NCI-H1694 (cell line): ENCODE measurements at regions not wholly inside any gene's neighbourhood (a gene's known extent, or its start where the extent isn't known, plus 50 kb on each side); places are given as distances from the start of the nearest gene placed in this dataset.

Experiments used
- DNase-seq: peaks from one replicate; lab custom pipeline; 2025; lab: John Stamatoyannopoulos, UW

DNA sequence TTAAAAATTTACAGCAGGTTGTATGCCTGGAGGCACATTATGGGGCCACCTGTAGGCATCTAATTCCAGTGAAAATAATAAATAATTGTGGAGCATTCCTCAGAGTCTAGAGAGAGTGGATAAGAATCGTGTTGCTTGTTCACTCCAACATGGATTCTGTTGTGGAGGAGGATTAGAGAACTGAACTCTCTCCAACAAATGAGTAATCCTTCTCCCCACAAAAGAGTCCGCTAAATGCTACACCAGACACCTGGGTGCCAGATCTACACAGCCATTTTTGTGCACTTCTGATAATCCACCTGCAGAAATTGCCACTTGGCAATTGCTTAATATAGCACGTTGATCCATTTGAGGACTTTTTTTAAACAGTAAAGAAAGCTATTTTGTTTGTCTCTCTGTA, 113.7 kb upstream of the DPYD start:
- DNase-seq = peak; percentile 28

DNA sequence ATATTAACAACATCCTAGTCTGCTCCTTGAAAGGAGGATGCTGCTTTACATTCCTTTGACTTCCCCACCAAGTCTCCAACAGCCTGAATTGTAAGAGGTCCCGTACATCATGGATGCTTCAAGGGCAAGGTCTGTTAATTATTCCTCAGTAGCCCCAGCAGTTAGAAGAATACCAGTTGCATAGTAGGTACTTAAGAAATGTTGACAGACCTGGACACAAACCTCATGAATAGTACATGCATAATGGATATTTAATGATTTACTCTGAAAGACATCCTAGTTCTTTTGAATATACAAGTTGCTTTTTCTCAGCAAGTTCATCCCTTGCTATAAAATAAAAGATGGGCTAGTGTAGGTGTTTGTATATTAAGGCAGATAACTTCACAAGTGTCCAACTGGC, 112.1 kb upstream of the DPYD start:
- DNase-seq = no peak

DNA sequence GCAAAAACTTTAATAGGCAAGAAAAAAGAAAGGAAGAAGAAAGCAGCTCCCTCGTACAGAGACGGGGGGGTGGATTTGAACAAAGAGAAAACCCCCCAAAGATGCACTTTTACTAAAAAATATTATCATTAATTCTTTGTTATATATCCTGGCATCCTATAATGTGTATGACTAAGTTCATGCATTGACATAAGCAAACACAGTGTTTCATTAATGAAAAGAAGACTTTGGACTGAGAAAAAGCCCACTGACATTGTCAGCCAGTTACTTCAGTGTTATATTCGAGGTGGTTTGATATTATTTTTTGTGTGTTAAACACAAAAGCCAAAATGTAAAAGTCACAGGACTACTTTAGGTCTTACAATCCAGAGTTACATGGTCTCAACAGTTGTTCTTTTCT, 110.1 kb upstream of the DPYD start:
- no peak for DNase-seq

DNA sequence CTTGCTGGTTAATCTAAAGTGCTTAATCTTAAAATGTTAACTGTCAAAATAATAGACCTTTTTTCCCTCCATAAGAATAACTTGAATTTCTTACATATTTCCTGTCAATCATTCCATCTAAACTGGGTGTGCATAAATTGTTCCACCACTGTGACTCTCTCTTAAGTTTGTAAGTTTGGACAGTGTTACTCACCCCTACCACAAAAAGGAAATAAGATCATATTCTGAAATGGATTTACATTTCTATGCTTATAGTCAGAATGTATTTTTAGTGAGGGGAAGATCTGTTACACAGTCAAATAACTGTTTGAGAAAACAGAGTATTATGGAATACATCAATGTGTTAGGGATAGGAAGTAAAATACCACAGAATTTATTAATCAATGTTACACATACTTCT, 109.6 kb upstream of the DPYD start:
- DNase-seq = no peak

DNA sequence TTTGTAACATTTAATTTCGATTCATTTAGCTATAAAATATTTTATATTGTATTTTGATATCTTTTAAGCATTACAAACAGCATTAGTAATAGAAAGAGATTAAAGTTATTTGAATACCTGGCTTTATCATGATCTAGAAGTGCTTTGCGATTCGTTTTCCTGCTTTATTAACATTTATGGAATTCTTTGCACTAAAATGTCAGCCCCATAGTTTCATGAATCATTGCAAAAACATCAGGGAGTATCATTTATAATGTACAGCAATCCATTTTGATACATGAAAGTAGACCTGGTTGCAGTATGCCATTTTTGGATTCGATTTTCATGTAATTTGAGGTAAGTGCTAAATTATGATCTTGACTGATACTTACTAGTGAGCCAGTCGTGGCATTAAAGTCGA, 108.0 kb upstream of the DPYD start:
- DNase-seq = no peak

DNA sequence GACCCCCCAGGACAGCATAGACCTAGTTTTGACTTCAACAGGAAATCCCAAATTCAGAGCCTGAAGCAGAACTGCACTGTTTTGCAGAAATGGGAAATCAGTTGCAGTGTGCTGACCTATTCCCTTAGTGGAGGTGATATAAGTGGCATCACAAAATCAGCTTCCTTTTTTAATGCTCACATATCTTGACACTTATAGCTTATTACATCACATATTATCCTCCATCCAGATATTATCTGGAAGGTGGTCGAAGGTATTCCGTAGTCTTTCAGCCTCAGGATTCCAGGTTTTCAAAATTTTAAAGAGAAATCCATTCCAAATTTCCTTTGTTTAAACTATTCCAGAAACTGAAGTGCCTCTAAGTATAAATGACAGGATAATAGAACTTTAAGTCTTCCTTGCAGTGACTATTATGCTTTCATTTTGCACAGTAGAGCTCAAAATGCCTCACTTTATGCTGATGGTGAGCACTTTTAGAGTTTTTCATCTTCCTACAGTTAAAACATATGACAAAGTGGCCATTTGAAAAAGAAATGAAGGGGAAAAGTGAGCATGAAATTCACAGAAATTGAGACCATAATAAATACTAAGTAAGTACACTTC, 106.4 kb upstream of the DPYD start:
- DNase-seq = no peak

DNA sequence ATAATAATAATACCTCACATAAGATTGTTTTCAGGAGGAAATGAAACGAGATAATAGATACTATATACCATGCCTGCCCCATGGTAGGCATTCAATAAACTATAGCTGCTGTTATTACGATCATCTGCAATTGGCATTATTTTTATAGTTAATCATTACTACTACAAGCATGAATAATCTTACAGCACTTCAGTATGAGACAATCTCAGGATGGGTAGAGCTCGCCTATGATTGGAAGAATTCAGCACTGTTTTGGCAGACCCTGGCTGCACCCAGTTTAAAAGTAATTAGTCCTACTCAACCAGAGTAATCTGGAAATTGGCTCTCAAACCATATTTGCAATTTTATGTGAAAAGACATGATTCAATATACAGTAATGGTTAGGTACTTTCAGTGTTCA, 105.0 kb upstream of the DPYD start:
- DNase-seq = no peak

DNA sequence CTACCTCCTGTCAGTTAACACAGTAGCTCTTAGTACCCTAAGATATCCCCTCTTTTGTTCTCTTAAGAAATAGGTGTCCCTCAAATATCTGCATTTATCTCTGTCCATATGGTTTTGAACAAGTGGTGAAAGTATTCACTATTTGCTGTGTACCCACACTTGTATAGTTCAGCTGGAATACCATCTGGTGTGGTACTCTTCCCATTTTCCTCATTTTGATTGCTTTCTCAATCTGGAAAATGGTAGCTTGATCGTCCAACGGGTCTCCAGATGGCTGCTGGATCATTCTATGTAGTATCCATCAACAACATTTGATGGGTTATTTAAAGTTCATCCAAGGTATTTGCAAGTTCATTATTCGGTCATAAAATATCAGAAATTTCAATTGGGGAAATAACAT, 100.3 kb upstream of the DPYD start:
- DNase-seq = peak; percentile 76

DNA sequence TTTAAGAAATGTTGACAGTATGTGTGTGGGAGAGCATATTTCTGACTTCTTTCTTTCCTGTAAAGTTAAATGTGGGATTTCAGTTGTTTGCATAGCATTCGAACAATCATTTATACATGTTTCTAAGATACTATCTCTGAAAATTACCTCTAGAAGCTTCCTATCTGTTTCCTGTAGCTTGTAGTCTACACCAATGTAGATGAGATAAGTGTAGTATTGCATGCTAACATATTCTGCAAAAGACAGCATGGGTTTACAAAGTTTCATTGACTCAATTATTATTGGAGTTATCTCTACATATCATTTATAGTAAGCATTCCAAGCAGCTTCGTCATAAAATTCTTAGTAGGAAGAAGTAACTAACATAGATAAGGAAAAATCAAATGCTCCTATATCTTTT, 98.9 kb upstream of the DPYD start:
- no peak for DNase-seq

DNA sequence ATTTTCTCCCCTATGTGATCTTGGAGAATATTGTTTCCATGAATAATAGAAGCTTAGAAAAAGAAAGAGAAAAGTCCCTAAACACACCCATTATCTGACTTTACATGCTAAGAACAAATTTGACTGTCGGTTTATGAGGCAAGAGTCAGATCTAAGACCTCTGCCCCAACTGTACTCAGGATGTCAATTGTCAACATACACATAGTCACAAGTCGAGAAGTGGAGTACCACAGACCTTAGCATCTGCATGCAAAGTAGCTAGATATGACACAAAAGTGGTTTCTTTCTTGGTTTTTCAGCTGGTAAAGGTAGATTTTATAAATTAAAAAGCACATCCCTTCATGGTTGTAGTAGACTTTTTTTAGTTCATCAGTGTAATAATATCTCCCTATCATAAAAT, 97.2 kb upstream of the DPYD start:
- DNase-seq = no peak

DNA sequence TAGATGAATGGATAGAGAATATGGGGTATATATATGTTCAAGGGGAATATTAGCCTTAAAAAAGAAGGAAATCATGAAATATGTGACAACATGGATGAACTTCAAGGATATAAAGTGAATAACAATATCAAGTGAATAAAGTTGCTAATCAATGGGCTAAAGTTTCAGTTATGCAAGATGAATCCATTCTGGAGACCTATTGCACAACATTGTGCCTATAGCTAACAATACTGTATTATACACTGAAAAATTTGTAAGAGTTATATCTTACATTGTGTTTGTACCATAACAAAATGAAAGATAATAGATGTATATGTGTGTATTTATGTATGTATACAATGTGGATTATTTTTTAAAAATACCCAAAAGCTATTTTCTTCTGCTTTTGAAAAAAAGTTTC, 96.3 kb upstream of the DPYD start:
- no peak for DNase-seq

DNA sequence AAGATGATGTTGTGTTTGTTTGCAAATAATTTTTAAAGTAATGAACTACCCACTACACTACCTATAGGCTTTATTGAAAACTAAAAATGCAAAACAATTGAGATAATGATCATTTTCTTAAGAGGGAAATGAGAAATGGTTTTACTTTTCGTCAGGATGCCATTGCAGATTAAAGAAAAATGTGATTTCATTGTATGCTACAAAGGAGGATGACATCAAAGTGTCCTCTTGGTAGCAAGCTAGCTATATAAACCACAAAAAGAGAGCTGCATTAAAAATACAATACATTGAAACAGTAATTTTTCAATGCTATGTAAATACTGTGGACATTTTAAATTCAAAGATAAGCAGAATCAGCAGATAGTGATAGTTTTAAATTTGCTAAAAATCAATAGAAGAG, 87.5 kb upstream of the DPYD start:
- no peak for DNase-seq

DNA sequence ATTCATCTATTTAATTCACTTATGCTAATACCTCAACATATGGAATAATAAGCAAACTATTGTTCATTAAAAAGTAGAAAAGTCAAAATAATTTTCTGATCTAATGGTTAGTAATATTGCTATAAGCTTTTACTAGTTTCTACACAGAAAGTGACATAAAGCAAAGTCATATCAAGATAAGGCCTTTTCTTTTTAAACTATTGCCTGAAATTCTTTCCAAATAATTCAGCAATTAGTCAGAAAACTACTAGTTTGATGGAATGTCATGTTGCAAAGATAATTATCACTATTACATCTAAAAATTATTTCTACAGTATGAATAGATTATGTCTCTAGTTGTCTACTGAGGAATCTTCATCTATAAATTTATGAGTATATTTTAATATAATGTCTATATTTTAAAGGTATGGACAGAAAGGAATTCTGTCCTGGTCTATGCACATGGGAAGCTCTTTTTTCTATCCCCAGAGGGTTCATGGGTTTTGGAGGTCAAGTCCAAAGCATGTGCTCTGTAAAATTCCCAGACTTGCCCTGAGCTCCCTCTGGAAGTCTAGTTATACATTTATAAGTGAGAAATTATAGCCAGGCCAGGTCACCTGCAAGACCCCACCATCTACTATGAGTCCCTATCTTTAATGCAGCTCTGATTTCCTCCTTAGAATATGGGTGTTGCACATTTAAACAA, 84.6 kb upstream of the DPYD start:
- no peak for DNase-seq

DNA sequence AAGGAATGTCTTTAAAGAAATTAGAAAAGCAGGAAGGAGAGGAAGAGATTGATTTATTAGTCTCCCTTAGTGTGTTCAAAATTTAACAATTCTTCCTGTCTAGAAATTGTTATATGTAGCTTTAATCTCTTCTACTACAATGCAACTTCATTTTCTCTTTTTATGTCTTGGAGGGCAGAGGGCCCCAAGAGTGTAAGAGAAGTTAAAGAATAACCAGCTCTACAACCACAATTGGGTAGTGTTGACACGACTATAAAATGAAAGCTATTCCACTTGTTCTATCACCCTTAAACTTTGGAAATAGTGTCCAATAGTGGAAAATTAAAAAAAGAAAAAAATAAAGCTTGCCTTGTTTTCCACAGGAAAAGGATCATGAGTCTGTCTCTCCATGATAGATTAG, 82.6 kb upstream of the DPYD start:
- no peak for DNase-seq

DNA sequence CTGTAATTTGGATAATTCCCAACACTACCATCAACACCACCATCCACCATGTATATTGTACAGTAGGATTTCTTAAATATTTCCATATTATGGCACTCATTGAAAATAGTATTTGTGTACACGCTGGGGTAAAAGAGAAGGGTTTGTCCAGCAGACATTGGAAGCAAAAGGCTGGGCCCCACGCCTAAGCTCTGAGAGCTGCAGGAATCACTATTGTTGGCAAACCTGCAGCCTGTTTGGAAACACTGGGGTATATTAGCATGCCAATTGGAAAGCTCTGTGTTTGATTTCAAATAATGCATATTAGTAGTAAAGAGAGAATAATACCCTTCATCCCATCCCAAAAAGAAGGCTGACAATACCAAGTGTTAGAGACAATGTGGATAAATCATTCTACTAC, 81.5 kb upstream of the DPYD start:
- DNase-seq = no peak

DNA sequence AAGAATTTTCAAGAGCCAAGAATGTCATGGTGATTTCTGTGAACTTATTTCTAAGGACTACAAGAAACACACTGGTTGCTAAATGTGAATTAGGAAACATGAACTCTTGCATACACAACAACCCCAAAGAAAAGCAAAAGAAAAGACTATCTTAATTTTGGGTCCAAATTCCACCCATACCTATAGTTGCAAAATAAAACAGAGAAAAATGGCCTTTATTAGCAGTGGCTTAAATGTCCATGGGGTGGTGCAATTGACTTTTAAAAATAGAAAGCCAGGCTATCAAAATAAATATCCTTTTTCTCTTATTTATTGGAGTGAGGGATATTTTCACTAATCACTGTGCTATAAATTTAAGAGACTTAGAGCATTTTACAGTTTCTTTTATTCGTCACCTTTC, 80.9 kb upstream of the DPYD start:
- DNase-seq = no peak

DNA sequence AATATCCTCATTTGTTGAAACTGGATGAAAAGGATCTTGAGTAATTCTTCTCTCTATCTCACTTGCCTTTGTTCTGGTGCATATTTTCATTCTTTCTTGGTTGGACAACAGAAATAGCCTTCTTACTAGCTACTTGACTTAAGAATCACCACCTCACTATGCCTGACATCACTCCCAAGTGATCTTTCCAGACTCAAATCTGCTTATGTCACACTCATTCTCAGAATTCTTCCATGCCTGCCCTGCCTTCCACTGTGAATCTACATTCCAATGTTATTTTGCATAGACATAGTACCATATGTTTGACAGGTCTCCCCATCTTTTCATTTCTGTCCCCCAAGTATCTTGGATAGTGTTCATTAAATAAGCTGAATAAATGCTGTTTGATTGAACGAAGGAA, 78.5 kb upstream of the DPYD start:
- no peak for DNase-seq

DNA sequence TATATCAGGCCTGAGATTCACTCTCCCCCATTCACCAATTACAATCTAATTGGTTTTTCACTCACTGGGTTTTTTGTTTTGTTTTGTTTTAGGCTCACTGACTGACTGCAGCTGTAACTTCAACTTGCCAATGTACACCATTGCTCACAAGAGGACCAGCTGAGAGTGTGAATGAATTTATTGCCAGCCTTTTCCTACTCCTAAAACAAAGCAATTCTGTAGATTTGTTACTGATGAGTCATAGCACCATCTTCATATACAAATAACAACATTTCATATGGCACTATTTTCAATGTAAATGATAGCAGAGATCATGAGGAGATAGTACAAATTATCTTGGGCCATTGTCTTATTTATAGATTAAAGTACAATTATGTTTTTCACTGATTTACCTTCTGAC, 76.0 kb upstream of the DPYD start:
- no peak for DNase-seq

DNA sequence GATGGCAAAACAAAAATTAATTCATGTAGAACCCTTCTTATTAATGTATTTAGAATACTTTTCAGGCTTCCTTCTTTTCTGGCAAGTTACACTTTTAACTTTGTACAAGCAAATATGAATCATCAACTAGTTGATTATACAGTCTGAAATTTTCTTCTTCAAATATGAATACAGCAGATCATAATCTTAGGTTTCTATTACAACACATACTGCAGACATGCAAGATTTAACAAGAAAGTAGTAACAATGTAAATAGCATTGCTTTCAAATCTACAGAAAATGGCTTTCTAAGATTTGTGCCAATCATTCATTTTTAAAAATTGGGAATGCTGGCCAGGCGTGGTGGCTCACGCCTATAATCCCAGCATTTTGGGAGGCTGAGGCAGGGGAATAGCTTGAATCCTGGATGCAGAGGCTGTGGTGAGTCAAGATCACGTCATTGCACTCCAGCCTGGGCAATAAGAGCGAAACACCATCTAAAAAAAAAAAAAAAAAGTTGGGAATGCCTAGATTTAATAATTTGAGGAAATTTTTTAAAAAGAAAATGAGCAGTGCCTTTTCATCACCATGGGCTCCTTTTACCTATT, 68.4 kb upstream of the DPYD start:
- no peak for DNase-seq

DNA sequence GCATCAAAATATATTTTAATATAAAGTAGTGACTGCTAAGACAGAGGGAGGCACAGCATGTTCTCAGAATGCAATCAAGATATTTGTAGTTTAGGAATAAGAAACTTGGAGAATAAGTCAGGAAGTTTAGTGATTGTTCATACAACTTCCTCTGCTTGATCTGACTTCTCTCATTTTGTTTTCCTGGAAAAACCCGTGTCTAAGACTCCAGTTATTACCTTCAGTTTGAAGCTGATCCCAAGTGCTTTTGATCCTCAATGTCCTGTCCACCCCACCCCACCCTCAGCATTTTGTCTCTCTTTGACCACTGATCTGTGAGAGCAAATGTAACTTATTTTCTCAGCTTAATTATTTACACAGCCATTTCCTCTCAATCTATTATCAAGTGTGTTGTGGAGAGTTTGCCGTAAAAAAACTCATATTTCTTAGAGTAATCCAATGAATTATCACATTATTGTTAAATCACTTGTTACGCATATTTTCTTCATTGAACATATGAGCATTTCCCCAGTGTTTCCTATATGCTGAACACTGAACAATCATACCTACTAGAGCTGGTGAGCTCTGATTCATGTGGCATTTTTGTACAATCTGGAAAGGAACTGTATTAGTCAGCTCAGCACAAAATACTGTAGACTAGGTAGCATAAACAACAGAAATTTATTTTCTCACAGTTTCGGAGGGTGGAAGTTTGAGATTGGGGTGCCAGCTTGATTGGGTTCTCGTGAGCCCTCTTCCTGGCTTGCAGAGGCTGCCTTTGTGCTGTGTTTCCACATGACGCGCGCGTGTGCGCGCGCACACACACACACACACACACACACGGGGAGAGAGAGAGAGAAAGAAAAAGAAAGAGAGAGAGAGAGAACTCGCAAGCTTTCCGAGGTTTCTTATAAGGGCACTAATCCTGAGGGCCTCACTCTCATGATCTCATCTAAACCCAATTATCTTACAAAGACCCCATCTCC, 65.5 kb upstream of the DPYD start:
- DNase-seq = no peak

DNA sequence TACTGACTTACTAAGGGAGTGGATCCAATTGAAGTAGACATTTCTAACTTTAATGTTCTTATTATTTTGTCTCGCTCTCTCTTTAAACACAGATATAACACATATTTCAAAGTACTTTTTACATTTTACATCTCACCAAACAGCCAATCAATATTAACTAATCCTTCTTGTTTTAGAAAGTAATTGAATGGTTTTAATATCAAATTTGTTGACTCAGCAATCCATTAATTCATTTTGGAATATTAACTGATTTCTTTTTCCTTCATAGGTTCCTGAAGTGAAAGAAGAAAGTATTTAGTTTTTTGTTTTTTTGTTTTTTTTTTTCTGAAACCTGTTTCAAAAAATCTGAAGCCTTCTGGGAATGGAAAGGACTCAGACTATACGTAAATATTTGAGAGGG, 62.3 kb upstream of the DPYD start:
- no peak for DNase-seq

DNA sequence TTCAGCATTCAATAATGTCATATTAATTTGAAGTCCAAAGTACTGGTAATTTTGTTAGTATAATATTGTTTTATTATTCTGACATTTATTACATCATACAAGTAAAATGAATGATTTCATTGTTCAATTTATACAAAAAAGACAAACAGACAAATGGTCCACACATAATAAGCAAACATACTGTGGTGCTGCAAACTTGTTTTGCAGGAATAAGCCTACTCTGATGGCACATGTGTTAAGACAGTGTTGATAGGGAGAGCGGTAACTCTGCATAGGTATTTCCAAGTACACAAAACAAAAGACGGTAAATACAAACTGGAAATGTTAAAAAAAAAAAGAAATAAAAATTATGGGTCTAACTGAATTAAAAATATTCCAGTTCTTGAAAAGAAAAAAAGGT, 59.7 kb upstream of the DPYD start:
- DNase-seq = no peak

DNA sequence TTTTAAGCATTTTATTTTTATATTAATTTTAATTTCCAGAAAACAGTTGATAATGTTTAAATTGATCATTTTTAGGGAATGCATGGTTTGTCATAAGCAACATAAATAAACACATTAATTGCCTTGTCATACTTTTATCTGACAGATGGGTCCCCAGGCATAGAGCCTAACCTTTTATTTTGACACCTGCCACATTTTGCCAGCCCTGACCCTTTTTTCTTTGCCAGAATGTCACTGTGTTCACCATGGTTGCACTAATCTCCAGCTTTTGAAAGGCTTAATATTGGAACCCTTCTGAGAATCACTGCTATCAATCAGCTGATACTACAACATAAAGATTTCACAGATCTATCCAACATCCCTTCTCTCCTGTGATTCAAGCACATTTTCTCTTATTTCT, 56.0 kb upstream of the DPYD start:
- peak; percentile 62 for DNase-seq
